ENCODE measurements at regions not wholly inside any gene's neighbourhood (a gene's known extent, or its start where the extent isn't known, plus 50 kb on each side); places are given as distances from the start of the nearest gene placed in this dataset.
"Not testable (repeated sequence)": the region's sequence is repeated elsewhere in the genome, so short reads cannot be mapped to it uniquely, and the experiment has no call there.

DNA sequence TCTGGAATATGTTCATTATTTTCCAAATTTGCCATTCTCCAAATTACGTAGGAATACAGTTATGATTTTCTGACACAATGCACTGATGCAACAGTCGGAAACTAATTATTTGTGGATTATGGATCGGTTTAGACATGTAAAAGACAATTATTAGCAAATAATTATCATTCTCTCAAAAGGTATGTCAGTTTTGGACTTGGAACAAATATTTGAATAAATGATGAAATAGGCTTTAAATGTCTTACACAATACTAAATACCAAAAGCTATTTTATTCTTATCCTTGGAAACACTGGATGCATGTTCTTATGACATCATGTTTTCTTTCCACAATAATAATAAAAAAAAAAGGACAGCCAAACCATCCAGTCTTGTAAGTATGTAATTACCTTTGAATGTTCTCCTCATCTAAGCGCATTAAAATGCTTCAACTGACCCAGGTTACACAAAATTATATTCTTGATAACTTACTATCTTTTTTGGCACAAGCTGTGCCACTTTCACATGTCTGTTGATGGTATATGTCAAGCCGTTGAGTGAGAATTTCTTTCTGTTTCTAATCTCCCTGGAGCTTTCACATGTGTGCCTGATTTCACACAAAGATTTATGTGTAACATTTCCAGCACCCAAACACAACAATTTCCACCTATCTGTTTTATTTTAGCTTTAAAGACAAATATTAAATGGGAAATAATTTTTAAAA, 238.5 kb upstream of the ZNF385D start:
- no peak for DNase-seq (ENCODE audit: low read depth in 2 of 2)

DNA sequence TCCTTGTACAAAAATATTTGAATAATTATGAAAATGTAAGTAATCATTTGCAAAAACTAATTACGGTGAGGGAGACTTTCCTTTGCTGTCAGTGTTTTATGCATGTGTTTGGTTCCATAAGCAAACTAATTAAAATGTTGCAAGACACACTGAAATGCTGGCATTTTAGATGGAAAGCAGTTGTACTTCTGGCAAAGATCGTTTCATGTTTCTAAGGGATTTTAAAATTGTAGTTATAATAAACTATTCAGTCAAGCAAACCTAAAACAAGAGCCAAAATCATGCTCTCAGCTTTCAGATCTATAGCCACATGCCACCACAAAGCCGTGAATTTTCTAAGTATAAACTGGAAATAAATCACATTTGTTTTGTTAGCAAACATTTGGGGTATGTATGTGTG, 240.1 kb upstream of the ZNF385D start:
- DNase-seq (ENCODE audit: low read depth in 2 of 2), result no peak

DNA sequence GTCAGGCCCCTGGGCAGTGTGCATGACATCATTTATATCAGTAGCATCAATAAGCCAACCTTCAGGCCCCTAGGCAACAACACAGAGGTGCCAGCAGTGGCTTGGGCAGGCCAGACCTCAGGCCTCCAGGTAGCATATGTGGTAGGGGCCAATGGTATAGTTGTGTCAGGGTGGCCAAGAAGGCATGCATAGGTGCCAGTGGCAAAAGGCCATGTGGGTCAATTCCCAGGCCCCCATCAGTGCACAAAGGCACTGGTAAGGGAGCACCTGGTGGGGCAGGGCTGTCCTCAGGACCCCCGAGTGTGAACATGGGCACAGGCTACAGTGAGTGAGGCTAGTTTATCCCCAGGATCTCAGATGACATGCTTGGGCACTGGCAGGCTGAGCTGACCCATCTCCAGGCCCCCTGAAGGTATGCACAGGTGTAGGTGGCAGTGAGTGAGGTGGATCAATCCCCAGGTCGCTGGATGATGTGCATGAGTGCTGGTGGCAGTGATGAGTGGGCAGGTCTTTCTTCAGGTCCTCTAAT, 244.1 kb upstream of the ZNF385D start:
- no peak for DNase-seq (ENCODE audit: low read depth in 2 of 2)

DNA sequence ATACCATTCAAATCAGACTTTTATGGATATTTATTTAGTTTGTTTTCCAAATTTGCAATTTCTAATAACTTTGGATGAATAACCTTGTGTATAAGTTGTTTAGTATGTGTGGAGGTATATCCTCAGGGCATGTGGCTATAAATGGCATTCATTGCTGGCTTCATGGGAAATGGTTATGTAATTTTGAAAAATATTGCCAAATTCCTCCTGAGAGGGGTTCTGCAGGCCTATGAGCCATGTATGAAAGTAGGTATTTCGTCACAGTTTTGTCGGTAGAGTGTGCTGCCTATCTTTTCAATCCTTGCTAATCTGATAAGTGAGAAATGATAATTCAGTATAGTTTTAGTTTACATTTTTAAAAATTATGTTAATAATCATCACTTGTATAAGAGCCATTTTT, 256.4 kb upstream of the ZNF385D start:
- DNase-seq (ENCODE audit: low read depth in 2 of 2), result no peak

DNA sequence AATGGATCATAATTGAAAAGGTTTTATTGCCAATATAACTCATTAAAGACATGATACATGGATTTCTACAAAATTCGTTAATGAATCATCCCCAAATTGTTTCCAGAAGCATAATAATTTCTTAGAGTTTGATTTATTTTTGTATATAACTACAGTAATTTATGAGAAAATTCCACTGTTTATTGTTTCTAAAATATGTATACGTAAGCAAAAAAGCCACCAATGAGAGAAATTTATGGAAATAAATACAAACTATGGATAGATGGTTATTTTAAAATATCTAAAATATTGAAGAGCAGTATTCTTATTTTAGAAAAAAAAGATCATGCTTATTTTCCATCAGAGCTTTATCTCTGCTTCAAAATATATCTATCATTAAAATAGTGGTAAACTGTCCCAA, 260.0 kb upstream of the ZNF385D start:
- DNase-seq (ENCODE audit: low read depth in 2 of 2), result no peak

DNA sequence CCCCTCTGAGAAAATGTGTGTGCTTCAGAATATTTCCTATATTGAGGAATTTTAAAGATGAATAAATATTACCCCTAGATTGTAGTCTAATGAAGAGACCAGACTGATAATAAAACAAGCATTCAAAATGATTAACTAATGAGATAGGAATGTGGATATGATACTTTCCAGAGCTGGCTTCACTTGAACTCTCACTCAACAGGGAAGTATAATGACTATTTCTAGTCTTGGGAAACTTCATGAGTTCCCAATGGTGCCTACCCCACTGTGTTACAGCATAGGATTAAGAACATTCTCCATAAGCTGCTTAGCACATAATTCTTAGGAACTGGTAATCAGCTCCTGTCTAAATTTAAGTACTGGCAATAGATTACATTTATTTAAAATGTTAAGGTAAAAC, 261.5 kb upstream of the ZNF385D start:
- no peak for DNase-seq (ENCODE audit: low read depth in 2 of 2)

DNA sequence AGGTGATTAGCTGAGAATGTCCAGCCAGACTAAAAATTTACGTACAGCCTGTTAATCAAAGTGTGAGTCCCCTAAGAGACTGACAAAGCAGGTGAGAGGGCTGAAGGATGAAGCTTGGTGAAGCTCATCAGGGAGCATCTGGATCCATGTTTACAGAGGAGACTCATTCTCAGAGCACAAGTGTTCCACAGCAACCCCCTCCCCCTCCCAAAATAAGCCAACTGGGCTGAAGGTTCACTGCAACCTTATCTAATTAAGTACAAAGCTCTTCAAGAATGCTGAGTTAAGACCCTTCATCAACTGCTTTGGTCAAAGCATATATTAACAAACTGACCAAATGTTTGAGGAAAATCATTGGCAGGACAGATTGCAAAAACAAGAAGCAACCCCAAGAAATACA, 262.6 kb upstream of the ZNF385D start:
- no peak for DNase-seq (ENCODE audit: low read depth in 2 of 2)

DNA sequence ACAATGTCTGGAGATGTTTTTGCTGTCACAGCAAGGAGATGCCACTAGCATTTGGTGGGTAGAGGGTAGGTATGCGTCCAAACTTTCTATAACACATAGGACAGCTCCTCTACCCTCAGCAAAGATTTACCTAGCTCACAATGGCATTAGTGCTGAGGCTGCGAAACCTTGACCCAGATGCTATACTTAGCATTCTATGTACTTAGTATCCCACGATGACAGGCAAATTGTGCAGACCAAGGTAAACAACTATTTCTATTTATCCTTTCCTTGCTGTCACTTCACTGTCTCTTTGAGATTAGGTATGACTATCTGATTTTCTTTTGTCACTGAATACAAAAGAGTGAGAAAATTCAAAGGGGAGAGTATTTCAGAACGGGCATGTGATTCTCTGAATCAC, 265.2 kb upstream of the ZNF385D start:
- DNase-seq (ENCODE audit: low read depth in 2 of 2), result no peak

DNA sequence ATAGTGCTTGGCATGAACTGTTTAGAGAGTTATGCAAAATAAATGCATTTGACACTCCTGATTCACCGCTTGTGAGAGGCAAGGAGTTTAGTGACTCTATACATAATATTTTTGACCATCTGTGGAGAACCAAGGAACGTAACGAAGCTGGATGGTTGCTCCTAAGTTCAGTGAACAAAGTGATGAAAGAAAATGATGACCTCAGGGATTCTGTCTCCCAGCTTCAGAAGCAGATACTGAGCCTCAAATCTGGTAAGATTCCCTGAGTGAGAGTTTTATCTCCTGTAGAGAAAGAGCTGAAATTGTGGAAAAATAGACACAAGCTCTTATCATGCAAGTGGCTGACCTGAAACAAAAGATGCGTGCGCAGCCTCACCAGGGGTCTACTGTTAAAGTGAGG, 273.6 kb upstream of the ZNF385D start:
- DNase-seq (ENCODE audit: low read depth in 2 of 2), result not testable (repeated sequence)

DNA sequence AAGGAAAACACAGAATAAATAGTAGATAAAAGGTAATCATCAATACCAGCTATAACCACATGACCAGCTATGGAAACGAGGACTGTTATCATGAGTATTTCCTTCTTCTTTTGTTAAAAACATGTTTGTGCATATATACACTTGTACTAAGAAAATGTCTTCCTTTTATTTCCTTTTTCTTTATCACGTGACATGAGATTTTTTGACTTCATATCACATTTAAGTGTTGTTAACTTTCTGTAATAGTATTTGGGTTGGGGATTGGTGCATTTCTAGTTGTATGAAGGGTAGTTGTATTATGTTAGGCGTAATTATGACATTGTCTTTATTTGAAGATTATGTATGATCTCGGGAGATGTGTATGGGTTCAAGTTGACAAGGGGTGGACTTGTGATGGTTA, 278.5 kb upstream of the ZNF385D start:
- DNase-seq (ENCODE audit: low read depth in 2 of 2), result no peak

DNA sequence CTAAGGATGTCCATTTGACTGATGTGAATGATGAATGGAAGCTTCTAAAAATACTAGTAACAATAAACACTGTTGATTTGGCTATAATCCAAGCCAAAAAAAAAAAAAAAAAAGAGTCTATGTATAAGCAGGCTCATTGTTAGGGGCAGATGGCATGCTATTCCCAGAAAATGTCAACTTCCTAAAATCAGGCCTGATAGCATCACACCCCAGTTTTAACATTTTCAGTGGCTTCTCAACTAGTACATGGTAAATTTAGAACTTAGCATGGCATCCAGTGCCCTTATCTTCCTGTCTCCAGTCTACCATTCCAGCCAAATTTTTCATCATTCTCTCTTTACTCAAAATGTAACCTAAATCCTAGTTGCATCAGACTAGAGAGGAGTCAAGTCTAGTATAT, 288.2 kb upstream of the ZNF385D start:
- DNase-seq (ENCODE audit: low read depth in 2 of 2), result no peak

DNA sequence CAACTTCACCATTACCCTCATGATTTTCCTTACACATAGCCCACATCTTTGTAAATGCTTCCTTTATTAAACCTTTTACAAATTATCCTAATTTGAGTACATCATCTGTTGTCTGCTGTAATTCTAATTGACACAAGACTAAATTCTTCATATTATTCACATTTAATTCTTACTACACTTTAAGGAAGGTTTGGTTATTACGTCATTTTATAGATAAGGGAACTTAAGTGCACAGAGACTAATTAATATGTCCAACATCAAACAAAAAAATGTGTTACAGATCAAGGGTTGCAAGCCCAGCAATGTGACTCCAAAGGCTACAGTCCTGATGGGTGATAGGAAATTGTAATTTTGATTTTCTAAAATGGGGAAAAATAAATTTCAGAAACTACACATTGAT, 289.1 kb upstream of the ZNF385D start:
- DNase-seq (ENCODE audit: low read depth in 2 of 2), result no peak

DNA sequence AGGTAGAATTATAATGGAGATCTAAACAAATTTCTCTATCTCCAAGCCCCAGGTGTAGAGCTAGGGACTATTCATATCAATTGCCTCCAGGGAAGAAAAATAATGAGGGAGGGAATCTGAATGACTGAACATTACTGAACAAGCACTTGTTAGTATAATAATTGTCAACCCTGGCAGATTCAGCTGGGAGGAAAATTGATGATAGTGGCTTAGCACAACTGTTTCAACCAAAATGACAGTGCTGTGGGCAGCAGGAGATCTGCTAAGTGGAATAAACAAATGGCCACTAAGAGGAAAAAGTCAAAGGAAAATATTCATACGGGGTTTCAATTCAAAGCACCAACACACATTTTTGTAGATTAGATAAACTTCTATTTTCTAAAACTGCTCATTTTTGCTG, 294.9 kb upstream of the ZNF385D start:
- no peak for DNase-seq (ENCODE audit: low read depth in 2 of 2)

DNA sequence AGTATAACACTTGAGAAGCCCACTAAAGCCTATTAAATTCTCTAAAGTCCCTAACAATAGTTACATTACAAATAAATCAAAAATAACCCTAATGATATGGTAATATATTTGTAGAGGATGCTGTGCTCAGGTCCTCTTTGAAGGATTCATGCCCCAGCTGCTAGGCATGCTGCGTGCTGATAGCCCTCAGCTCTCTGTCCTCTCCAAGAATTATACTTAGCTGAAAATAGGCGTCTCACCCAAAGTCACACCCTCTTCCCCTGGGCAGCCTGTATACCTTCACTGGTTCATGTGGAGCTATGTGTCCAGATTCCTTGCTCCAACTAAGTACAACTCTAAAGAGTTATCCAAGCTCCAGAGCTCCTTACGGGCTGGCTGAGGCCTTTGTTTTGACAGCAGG, 312.5 kb upstream of the ZNF385D start:
- no peak for DNase-seq (ENCODE audit: low read depth in 2 of 2)

DNA sequence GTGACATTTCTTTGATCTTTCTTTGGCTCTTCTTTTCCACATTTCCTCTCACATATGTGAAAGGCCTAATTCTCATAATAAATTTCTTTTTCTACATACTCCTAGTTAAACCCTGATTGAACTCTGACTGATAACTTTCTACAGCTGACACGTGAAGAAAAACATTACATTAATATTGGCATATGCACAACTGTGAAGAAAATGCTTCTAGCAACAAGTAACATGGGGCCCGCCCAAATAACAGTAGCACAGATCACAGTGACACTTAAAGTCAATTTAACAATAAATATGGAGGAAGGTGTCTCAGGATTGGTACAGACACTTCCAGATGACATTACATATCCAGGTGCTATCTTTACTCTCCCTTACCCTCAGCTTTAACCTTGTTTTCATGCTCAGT, 317.6 kb upstream of the ZNF385D start:
- DNase-seq (ENCODE audit: low read depth in 2 of 2), result no peak

DNA sequence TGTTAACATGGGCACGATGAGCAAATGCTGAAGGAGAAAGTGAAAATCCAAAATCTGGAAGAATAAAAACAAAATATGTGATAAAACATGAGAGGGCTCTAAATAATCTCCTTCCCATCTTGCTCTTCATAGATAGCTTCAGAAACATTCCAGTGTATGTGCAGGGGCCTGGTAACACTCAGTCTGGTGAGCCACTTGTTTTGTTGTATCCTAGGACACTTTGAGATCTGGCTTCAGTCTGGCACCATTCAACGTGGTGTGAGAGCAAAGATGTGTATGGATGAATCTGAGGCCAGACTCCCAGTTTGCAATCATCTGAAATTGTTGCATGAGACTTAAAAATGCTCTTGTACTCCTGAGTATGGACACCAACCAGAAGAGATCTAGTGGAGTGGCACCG, 337.2 kb upstream of the ZNF385D start:
- DNase-seq (ENCODE audit: low read depth in 2 of 2), result no peak

DNA sequence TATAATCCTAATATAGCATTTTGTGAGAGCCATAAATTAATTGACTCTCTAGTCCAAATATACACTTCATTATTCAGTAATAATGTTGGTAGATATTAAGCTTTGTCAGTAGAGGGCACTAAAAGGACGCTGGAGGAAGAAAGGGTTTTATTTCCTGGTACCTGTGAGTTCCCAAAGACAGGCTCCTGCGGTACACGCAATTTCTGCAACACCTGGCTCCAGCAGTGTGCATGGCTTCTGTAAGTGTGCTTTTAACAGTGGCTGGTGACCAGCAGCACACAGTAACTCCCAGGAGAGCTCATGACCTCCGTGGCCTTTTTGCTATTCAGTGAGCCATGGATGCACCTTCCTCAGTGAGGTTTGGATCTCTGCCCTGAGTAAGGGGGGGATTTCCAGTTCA, 338.3 kb upstream of the ZNF385D start:
- no peak for DNase-seq (ENCODE audit: low read depth in 2 of 2)

DNA sequence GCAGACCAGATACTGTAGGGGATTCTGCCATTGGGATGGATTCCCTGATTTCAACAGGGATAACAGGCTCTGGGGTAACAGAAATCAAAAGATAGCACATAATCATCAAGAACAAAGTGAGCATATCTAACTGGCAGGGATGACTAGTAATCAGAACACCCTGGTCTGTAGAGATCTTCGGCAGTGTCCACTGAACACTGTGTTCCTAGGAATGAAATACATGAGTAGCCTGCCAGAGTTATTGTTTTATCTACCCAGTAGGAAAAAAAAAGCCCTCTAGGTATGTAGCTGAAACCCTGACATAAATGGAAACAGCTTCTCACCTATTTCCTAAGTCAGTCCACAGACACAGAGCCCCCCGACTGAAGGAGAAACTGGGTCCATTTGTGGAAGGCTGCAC, 340.3 kb upstream of the ZNF385D start:
- no peak for DNase-seq (ENCODE audit: low read depth in 2 of 2)

DNA sequence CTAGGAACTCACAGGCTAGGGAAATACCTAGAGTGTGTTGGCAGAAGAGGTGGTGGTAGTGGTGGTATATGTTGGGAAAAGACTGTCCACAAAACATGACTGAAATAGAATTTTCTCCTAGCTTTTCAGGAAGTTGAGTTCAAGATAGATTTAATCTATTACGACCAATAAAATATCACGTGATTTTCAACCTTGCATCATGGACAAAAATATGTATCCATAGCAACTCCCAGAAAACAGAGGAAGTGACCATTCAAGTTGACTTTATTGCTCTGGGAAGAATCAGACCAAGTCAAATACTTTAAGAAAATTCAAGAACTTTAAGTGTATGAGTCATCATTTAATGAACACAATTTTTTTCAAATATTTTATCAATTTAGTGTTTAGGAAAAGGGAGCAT, 347.0 kb upstream of the ZNF385D start:
- DNase-seq (ENCODE audit: low read depth in 2 of 2), result no peak

DNA sequence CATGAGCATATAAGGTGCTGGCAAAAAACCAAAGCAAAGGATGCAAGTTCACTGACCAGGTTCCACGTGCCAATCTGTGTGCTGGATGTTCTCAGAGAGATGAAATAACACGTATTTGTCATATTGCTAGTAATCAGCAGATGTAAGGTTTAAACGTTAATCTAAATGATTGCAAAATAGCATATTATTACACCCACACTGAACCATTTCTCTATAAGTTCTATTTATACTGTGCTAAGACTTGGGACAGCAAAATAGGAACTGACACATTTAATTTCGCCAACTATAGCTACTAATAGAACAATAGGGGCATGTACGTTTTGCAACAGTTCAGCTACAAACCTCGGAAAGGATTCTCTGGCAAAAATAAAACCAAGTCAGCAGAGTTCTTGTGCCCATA, 350.3 kb upstream of the ZNF385D start:
- DNase-seq (ENCODE audit: low read depth in 2 of 2), result no peak

DNA sequence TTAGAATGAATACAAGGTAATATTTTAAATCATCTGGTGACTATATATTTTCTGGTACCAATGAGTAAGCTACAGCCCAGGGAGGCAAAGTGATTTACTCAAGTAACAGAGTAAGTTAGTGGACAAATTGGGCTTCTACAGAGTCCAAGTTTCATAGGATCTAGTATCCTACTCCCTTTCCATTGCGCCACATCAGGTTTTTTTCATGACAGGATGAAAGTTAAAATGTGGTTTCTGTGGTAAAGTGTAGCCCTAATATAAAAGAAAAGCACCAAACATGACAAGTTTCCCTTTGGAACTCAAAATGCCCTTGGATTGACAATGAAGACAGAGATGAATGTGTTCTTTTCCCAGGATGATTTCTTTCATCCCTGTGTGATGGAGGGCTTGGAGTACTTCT, 350.8 kb upstream of the ZNF385D start:
- DNase-seq (ENCODE audit: low read depth in 2 of 2), result no peak

DNA sequence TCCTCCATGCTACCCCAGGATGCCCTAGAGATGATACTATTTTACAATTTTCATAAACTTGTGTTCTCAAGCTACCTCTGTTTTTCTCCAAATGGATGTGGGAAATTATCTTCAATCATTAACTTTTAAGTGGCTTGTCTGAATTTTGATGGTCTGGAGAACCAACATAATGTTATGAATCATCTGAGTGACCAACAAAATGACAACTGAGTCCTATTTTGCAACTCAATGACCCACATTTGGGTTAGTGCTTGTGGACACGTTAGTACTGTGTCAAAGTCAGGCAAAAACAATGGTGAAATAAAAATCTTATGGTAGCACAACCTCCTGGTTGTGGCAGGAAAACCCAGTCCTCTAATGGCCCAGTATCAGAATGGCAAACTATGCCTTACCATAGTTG, 352.4 kb upstream of the ZNF385D start:
- no peak for DNase-seq (ENCODE audit: low read depth in 2 of 2)

DNA sequence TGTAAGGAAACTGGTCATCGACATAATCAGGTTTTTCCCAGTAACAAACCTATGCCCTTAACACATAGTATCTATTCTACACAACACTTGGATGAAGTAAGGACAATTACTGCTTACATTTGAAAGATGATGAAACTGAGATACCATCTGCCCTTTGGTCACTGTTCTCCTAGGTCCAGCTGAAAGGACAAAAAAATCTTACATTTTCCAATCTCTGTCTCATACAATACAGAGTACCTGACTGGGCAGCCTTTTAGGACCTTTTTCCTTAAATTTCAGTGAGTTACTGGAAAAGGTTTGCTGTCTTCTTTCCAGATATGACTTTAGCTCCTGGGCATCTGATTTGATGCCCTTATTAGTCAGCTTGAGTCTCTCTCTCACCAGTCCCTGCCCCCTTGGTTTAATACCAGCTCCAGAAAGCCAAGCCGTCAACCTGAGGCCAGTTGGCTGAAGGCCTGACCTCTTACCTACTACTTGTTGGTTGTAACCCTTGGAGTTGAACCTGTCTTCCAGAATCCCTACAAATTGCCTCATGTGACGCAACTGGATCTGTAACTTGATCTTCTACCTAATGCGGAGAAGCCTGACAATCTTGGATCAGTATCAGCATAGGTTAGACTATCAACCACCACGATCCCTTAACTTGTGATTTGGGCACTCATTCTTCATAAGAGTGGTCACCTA, 355.3 kb upstream of the ZNF385D start:
- DNase-seq (ENCODE audit: low read depth in 2 of 2), result no peak

DNA sequence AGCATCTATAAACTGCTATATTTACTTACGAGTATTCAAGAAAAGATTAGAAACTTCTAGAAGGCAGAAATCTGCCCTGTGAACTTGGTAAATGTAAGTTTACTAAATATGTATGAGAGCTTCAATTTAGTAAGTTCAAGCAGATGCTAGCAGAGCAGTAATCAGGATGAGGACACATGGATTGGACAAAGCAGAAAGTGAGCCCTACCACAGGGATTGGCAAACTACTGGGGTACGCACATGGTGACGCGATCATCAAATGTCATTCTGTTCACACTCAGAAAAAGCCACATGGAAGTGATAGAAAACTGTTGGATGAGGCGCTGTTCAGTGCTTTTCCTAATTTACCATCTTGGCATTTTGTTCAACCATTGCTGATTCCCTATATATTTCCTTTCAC, 360.2 kb upstream of the ZNF385D start:
- no peak for DNase-seq (ENCODE audit: low read depth in 2 of 2)

All from stimulated activated CD4-positive, alpha-beta T cell treated with anti-CD3 and anti-CD28 coated beads, Interleukin-1b, Interleukin-23, amount 100 ng/mL, for 4 hours (primary cell).